Caco-2 (cell line): ENCODE measurements at regions not wholly inside any gene's neighbourhood (a gene's known extent, or its start where the extent isn't known, plus 50 kb on each side); places are given as distances from the start of the nearest gene placed in this dataset.

Experiments used
- BruUV-seq: library from RNA; stranded (reverse); fragments of 400-500 nt; replicated peaks from 2 replicates; lab custom pipeline; 2021; lab: Mats Ljungman, UMichigan
- CTCF ChIA-PET: fragments of 300-600 bp; sonication (Branson Sonifier 250); formaldehyde crosslinking; loops from one replicate; lab custom pipeline; 2022; ENCODE audit warnings: antibody characterized with exemption; lab: Charles Lee
- POLR2A ChIA-PET: fragments of 300-600 bp; sonication (Branson Sonifier 250); formaldehyde crosslinking; loops from one replicate; lab custom pipeline; 2022; ENCODE audit warnings: antibody characterized with exemption; lab: Charles Lee
- DNase-seq, 2 experiments: peaks; one replicate each; pipeline versions ENCODE4 v3.0.0 to v3.0.0-alpha.2; 2020 to 2022
- H3K27me3 ChIP-seq: replicated peaks from 2 replicates; pipeline ENCODE4 v1.6.0; 2011; ENCODE audit warnings: low read length; ENCODE audit not compliant: control insufficient read depth, insufficient read depth
- H3K36me3 ChIP-seq: 2 replicates; pipeline ENCODE4 v1.5.1; 2011; ENCODE audit warnings: low read length; ENCODE audit not compliant: control insufficient read depth, insufficient read depth
- H3K4me1 ChIP-seq: fragments of 250-450 bp; sonication (Bioruptor Pico); 2 replicates; pipeline ENCODE4 v1.5.1; 2020; ENCODE audit warnings: mild to moderate bottlenecking
- H3K4me3 ChIP-seq: 2 replicates; pipeline ENCODE4 v1.5.1; 2011; ENCODE audit warnings: low read depth, mild to moderate bottlenecking, control low read depth, low read length
- H3K9me3 ChIP-seq: fragments of 250-450 bp; sonication (Bioruptor Pico); 2 replicates; pipeline ENCODE4 v1.5.1; 2020; ENCODE audit warnings: mild to moderate bottlenecking, moderate library complexity
- H3K27ac Mint-ChIP-seq: one replicate; pipeline ENCODE4 v1.8.0; 2022; ENCODE audit warnings: mixed read lengths; ENCODE audit not compliant: unreplicated experiment
- H3K27me3 Mint-ChIP-seq: one replicate; pipeline ENCODE4 v1.8.0; 2022; ENCODE audit warnings: mixed read lengths; ENCODE audit not compliant: insufficient read depth, unreplicated experiment
- H3K36me3 Mint-ChIP-seq: one replicate; pipeline ENCODE4 v1.8.0; 2022; ENCODE audit warnings: mild to moderate bottlenecking, mixed read lengths; ENCODE audit not compliant: insufficient read depth, unreplicated experiment
- H3K4me1 Mint-ChIP-seq: one replicate; pipeline ENCODE4 v1.8.0; 2022; ENCODE audit warnings: low read depth, mixed read lengths; ENCODE audit not compliant: unreplicated experiment
- H3K4me3 Mint-ChIP-seq: one replicate; pipeline ENCODE4 v1.8.0; 2022; ENCODE audit warnings: mild to moderate bottlenecking, moderate library complexity, mixed read lengths; ENCODE audit not compliant: unreplicated experiment
- H3K9me3 Mint-ChIP-seq: one replicate; pipeline ENCODE4 v1.8.0; 2022; ENCODE audit warnings: mixed read lengths; ENCODE audit not compliant: unreplicated experiment
- intact Hi-C: fragments of 100-400 bp; cut with micrococcal nuclease; formaldehyde crosslinking; loops from one replicate; pipeline ENCODE4 v1.10.0; 2022; ENCODE audit not compliant: unreplicated experiment
- TF ChIP-seq, protein P1 (sequence below), 2 experiments: fragments of 200-600 bp in 1 of 2; IDR thresholded peaks; 1 replicate in 1 of 2; 2 replicates in 1 of 2; pipeline versions ENCODE4 v1.5.1 to v1.8.0; 2011 to 2022; ENCODE audit warnings: antibody characterized with exemption in 1 of 2, control low read depth in 1 of 2, inconsistent platforms in 1 of 2, low read depth in 1 of 2, low read length in 1 of 2, mild to moderate bottlenecking in 1 of 2, moderate library complexity in 1 of 2; ENCODE audit not compliant: insufficient read depth in 1 of 2, severe bottlenecking in 1 of 2, unreplicated experiment in 1 of 2

DNA sequence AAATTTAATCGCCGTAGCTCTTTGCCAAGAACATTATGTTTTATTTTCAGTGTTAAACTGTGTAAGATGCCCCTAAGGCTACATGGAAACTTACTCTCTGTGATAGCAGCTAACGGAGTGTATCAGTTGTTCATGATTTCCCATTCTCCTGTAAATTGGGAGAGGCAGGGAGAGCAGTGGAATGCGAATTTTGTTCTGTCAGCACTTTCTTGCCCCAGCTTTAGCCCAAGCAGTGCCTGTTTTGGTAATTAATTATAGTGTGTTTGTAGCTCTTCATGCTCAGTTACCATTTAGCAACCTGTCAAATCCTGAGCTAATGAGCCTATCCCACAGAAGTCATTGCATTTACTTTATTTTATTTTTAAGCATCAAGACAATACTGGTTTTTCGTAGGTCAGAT is 475.1 kb upstream of the RBFOX1 start:
- ChIA-PET CTCF (no interaction called here), POLR2A (interaction anchor here (0.6 kb wide), 1 partner anchor 214 kb away, joined by 3 read pairs; no protein-coding TSS in a partner anchor)
- Histone ChIP-seq H3K4me3 (no peak overlapping the region), H3K4me1 (no peaks in the 10 kb centered on the region), H3K27me3 (no peaks in the 10 kb centered on the region), H3K36me3 (no peaks in the 10 kb centered on the region), H3K9me3 (no peaks in the 10 kb centered on the region)
- Mint-ChIP-seq H3K4me3 (no peak overlapping the region), H3K9me3 (no peaks in the 10 kb centered on the region), H3K4me1 (no peaks in the 10 kb centered on the region), H3K36me3 (no peaks in the 10 kb centered on the region), H3K27me3 (peaks cover 14% of the 10 kb centered on the region), H3K27ac (no peak overlapping the region)
- DNase-seq = no peak
- BruUV-seq = no TSS peak
- TF ChIP-seq, protein P1, sequence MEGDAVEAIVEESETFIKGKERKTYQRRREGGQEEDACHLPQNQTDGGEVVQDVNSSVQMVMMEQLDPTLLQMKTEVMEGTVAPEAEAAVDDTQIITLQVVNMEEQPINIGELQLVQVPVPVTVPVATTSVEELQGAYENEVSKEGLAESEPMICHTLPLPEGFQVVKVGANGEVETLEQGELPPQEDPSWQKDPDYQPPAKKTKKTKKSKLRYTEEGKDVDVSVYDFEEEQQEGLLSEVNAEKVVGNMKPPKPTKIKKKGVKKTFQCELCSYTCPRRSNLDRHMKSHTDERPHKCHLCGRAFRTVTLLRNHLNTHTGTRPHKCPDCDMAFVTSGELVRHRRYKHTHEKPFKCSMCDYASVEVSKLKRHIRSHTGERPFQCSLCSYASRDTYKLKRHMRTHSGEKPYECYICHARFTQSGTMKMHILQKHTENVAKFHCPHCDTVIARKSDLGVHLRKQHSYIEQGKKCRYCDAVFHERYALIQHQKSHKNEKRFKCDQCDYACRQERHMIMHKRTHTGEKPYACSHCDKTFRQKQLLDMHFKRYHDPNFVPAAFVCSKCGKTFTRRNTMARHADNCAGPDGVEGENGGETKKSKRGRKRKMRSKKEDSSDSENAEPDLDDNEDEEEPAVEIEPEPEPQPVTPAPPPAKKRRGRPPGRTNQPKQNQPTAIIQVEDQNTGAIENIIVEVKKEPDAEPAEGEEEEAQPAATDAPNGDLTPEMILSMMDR (IDR thresholded peaks at IDR 0.05; ENCODE audit: insufficient read depth in 1 of 2, low read depth in 1 of 2, low read length in 1 of 2, severe bottlenecking in 1 of 2, unreplicated experiment in 1 of 2) = no peak
- intact Hi-C loops = no loop called here

DNA sequence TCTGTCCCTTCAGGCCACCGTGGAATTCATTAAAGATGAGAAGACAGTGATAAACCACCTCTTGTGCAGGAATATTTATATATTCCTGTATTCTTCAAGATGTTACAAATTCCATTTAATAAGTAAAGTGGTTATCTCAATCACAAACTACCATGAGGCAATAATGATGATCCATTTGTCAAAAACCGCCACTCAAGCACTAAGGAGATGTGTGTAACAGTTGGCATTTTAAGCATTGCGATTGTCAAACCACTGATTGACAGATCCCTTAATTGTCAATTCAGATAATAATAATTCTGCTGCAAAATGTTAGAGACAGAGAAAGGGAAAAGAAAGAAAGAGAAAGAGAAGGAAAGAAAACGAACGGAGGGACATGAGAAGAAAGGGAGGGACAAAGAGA is 476.1 kb upstream of the RBFOX1 start:
- Histone ChIP-seq H3K4me3 (no peak overlapping the region), H3K9me3 (no peaks in the 10 kb centered on the region), H3K4me1 (no peaks in the 10 kb centered on the region), H3K27me3 (no peaks in the 10 kb centered on the region), H3K36me3 (no peaks in the 10 kb centered on the region)
- BruUV-seq = no TSS peak
- Mint-ChIP-seq H3K27me3 (peaks cover 10% of the 10 kb centered on the region), H3K9me3 (no peaks in the 10 kb centered on the region), H3K27ac (no peak overlapping the region), H3K4me3 (no peak overlapping the region), H3K36me3 (no peaks in the 10 kb centered on the region), H3K4me1 (no peaks in the 10 kb centered on the region)
- intact Hi-C loops = no loop called here
- TF ChIP-seq, protein P1 (IDR thresholded peaks at IDR 0.05; ENCODE audit: insufficient read depth in 1 of 2, low read depth in 1 of 2, low read length in 1 of 2, severe bottlenecking in 1 of 2, unreplicated experiment in 1 of 2) = no peak
- DNase-seq = no peak
- POLR2A ChIA-PET = no interaction called here
- CTCF ChIA-PET = no interaction called here

DNA sequence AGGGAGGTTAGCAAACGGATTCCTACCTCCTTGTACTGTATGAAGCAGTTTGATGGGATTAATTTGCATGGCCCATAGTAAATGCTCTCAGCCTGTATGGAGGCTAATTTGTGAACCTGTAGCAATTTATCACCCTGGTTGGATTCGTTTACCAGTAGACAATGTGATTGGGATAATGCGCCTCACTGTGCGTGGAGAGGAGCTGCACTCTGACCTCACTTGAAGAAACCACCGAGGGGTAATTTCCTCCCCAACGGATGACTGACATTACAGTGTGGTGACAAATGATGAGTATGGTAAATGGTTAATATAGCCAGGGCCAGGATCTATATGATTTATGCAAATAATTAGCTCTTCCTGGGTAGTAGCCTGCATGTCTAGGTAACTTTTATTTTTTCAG is 479.1 kb upstream of the RBFOX1 start:
- Histone ChIP-seq H3K4me1 (no peaks in the 10 kb centered on the region), H3K4me3 (no peak overlapping the region), H3K27me3 (no peaks in the 10 kb centered on the region), H3K36me3 (no peaks in the 10 kb centered on the region), H3K9me3 (no peaks in the 10 kb centered on the region)
- Mint-ChIP-seq H3K27me3 (peaks cover 10% of the 10 kb centered on the region), H3K9me3 (no peaks in the 10 kb centered on the region), H3K4me3 (no peak overlapping the region), H3K36me3 (peaks cover 5% of the 10 kb centered on the region), H3K4me1 (no peaks in the 10 kb centered on the region), H3K27ac (no peak overlapping the region)
- CTCF ChIA-PET = no interaction called here
- DNase-seq = no peak
- TF ChIP-seq, protein P1 (IDR thresholded peaks at IDR 0.05; ENCODE audit: insufficient read depth in 1 of 2, low read depth in 1 of 2, low read length in 1 of 2, severe bottlenecking in 1 of 2, unreplicated experiment in 1 of 2) = no peak
- POLR2A ChIA-PET = no interaction called here
- intact Hi-C loops = no loop called here
- BruUV-seq = no TSS peak
